SJSA1 (cell line): ENCODE measurements at regions not wholly inside any gene's neighbourhood (a gene's known extent, or its start where the extent isn't known, plus 50 kb on each side); places are given as distances from the start of the nearest gene placed in this dataset.

Experiments
- DNase-seq, 2 experiments: peaks; one replicate each; pipeline ENCODE4 v3.0.0-alpha.2; 2015 to 2020; ENCODE audit warnings: low spot score in 2 of 2, low read depth in 1 of 2
- H3K27ac ChIP-seq: fragments of 250-450 bp; sonication (Bioruptor Pico); 2 replicates; pipeline ENCODE4 v1.5.1; 2020; ENCODE audit warnings: mild to moderate bottlenecking, moderate library complexity
- H3K27me3 ChIP-seq: fragments of 250-450 bp; sonication (Bioruptor Pico); replicated peaks from 2 replicates; pipeline ENCODE4 v1.5.1; 2020; ENCODE audit warnings: mild to moderate bottlenecking, moderate library complexity
- H3K36me3 ChIP-seq: fragments of 250-450 bp; sonication (Bioruptor Pico); 2 replicates; pipeline ENCODE4 v1.5.1; 2020; ENCODE audit warnings: mild to moderate bottlenecking
- H3K4me1 ChIP-seq: fragments of 250-450 bp; sonication (Bioruptor Pico); replicated peaks from 2 replicates; pipeline ENCODE4 v1.6.1; 2021; ENCODE audit warnings: mild to moderate bottlenecking
- H3K4me3 ChIP-seq: fragments of 250-450 bp; sonication (Bioruptor Pico); 2 replicates; pipeline ENCODE4 v1.5.1; 2020; ENCODE audit warnings: mild to moderate bottlenecking
- H3K9me3 ChIP-seq: fragments of 250-450 bp; sonication (Bioruptor Pico); replicated peaks from 2 replicates; pipeline ENCODE4 v1.5.1; 2020; ENCODE audit warnings: mild to moderate bottlenecking

DNA sequence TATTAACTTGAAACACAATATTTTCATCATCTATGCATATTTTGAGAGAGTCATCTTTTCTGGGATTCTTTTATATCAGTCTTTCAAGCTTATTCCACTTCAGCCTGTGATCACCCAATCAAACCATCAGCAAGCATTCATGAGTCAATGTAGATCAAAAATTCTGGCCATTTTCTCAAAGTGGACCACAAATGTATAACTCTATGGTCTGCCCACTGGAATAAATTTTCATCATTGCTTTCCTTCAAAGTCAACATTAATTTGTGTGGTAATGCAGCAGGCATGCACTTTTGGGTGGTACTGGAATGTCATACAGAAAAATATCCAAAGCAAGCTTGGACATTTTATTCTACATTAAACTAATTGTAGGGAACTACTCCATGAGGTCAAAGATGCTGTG is 1013.0 kb downstream of the STIM2 start:
- DNase-seq: no peak
- Histone ChIP-seq H3K36me3 (no peaks in the 10 kb centered on the region), H3K4me1 (no peaks in the 10 kb centered on the region), H3K9me3 (no peaks in the 10 kb centered on the region), H3K27ac (no peak overlapping the region), H3K4me3 (no peak overlapping the region), H3K27me3 (no peaks in the 10 kb centered on the region)

DNA sequence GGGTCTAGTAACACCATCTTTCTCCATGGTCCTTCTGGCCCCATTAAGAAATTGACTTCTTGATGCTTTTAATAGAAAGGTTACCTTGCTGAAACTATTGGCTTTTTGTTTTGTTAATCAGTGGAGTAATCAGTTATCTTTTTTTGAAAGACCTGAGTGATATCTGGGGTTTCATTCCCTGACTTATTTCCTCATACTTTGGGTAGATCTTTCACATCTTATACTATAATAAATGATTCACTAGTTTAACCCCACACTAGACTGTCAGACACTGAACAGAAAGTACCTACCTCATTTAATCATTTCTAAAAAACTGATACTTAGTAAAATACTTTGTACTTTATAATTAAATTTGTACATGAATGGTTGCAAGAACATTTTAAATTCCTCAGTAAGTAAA is 1021.1 kb downstream of the STIM2 start:
- H3K36me3 ChIP-seq: no peaks in the 10 kb centered on the region
- no peaks in the 10 kb centered on the region for H3K4me1 ChIP-seq
- no peak overlapping the region for H3K4me3 ChIP-seq
- H3K27ac ChIP-seq: no peak overlapping the region
- H3K27me3 ChIP-seq: no peaks in the 10 kb centered on the region
- DNase-seq: no peak
- H3K9me3 ChIP-seq: no peaks in the 10 kb centered on the region

DNA sequence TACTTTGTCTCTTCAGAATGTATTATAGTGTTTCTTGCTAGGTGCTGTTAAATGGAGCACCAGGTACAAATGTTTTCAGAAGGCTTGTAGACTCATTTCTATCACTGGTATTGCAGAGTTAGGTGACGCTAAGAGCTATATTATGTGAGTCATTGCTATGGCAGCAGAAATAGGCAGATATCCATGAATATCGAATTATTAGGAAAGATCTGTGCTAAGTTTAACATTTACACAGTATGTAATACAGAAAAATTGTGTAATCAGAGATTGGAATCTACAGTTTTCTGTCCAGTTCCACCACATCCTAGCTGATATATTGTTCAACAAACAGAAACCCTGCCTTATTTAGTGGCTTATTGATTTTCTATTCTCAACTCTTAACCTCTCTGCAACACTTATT is 1025.5 kb downstream of the STIM2 start:
- DNase-seq: no peak
- no peaks in the 10 kb centered on the region for H3K4me1 ChIP-seq
- no peaks in the 10 kb centered on the region for H3K36me3 ChIP-seq
- no peak overlapping the region for H3K27ac ChIP-seq
- no peaks in the 10 kb centered on the region for H3K27me3 ChIP-seq
- H3K9me3 ChIP-seq: no peaks in the 10 kb centered on the region
- H3K4me3 ChIP-seq: no peak overlapping the region

DNA sequence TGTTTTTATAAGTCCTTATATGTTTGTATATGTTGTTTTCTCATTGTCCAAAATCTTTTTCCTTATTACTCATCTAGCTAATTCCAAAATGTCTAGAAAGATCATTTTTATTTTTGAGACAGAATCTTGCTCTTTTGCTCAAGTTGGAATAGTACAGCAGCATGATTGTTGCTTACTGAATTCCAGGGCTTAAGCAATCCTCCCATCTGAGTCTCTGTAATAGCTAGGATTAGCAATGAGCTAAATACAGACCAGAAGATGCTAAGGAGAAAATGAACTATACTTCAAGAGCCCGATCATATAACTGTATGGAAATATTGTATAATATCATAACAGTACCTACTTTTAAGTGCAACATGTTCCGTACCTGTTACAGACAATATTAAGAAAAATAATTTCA is 1027.0 kb downstream of the STIM2 start:
- H3K4me1 ChIP-seq: no peaks in the 10 kb centered on the region
- no peaks in the 10 kb centered on the region for H3K27me3 ChIP-seq
- no peaks in the 10 kb centered on the region for H3K9me3 ChIP-seq
- no peaks in the 10 kb centered on the region for H3K36me3 ChIP-seq
- H3K27ac ChIP-seq: no peak overlapping the region
- no peak overlapping the region for H3K4me3 ChIP-seq
- no peak for DNase-seq

- H3K4me3 ChIP-seq: no peak overlapping the region
- no peaks in the 10 kb centered on the region for H3K36me3 ChIP-seq
- no peaks in the 10 kb centered on the region for H3K9me3 ChIP-seq
- H3K27me3 ChIP-seq: no peaks in the 10 kb centered on the region
- DNase-seq: no peak
- H3K27ac ChIP-seq: no peak overlapping the region
- H3K4me1 ChIP-seq: no peaks in the 10 kb centered on the region
These were observed 1027.9 kb downstream of the STIM2 start for GRCh38 chr4:27888505-27888904.

DNA sequence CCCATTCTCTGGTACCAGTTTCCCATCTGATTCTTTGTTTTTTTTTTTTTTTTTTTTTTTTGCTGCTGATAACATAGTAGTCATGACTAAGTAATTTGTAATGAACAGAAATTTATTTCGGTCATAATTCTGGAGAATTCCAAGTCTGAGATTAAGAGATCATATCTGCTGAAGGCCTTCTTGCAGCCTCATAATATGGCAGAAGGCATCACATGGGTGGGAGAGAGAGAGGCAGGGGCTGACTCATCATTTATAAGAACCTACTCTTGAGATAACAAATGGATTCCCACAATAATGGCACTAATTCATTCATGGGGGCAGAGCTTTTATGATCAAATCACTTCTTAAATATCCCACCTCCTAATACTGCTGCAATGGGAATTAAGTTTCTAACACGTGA is 1034.3 kb downstream of the STIM2 start:
- Histone ChIP-seq H3K36me3 (no peaks in the 10 kb centered on the region), H3K9me3 (no peaks in the 10 kb centered on the region), H3K27ac (no peak overlapping the region), H3K4me1 (no peaks in the 10 kb centered on the region), H3K4me3 (no peak overlapping the region), H3K27me3 (no peaks in the 10 kb centered on the region)
- DNase-seq: no peak

DNA sequence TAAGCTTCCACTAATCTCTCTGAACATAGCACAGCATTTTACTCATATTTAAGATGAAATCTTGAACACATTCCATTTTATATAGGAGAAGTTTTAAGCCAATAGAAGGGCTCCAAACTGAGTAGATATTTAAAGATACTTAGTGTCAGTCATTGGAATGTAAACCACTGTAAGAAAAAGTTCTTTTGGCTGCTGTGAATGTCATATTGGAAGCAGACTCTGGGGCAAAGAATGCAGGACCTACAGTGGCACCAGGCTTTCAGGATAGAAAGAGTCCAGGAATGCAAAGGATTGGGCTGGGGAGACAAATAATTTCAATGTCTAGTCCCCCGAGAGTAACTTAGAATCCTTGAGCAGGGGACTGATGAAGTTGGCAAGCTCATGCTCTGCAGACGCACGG is 1047.7 kb downstream of the STIM2 start:
- DNase-seq: no peak
- no peaks in the 10 kb centered on the region for H3K36me3 ChIP-seq
- H3K4me3 ChIP-seq: no peak overlapping the region
- no peaks in the 10 kb centered on the region for H3K27me3 ChIP-seq
- no peaks in the 10 kb centered on the region for H3K9me3 ChIP-seq
- no peak overlapping the region for H3K27ac ChIP-seq
- H3K4me1 ChIP-seq: no peaks in the 10 kb centered on the region

DNA sequence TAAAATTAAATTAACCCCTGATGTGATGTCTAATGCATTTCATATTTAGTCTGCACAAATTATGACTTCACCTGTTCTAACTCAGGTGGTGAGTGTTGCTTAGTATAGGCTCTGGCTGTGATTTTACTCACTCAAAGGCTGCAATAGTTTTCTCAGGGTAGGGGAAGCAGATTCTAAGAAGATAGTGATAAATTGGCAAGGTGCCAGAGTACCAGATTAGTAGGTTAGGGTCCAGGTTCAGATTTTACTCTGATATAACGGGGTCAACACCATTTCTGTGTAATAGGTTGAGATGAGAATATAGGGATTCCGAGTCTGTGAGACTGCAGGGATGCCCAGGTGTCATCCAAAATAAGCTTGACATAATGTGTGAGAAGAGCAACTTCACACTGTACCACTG is 1049.6 kb downstream of the STIM2 start:
- no peaks in the 10 kb centered on the region for H3K9me3 ChIP-seq
- H3K27ac ChIP-seq: no peak overlapping the region
- no peak for DNase-seq

GRCh38 chr4:27911047-27911446 is 1050.4 kb downstream of the STIM2 start:
- Histone ChIP-seq H3K27me3 (no peaks in the 10 kb centered on the region), H3K36me3 (no peaks in the 10 kb centered on the region), H3K4me3 (no peak overlapping the region), H3K4me1 (no peaks in the 10 kb centered on the region), H3K27ac (no peak overlapping the region), H3K9me3 (no peaks in the 10 kb centered on the region)
- no peak for DNase-seq

More for the DNA sequence above, 1049.6 kb downstream of the STIM2 start:
- Histone ChIP-seq H3K4me3 (no peak overlapping the region), H3K27me3 (no peaks in the 10 kb centered on the region), H3K4me1 (no peaks in the 10 kb centered on the region), H3K36me3 (no peaks in the 10 kb centered on the region)

DNA sequence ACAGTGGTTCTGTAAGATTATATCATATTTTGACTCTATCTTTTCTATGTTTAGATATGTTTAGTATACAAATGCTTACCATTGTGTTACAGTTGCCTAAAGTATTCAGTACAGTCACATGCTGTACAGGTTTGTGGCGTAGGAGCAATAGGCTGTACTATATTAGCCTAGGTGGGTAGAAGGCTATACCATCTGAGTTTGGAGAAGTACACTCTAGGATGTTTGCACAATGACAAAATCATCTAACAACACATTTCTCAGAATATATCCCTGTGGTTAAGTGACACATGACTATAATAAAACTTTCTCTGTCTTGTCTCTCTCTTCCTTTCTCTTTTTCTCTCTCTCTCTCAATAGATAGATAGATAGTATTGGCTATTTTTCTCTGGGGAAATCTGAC is 1053.1 kb downstream of the STIM2 start:
- DNase-seq: no peak
- no peaks in the 10 kb centered on the region for H3K9me3 ChIP-seq
- no peak overlapping the region for H3K27ac ChIP-seq
- H3K4me3 ChIP-seq: no peak overlapping the region
- no peaks in the 10 kb centered on the region for H3K27me3 ChIP-seq
- H3K4me1 ChIP-seq: no peaks in the 10 kb centered on the region
- H3K36me3 ChIP-seq: no peaks in the 10 kb centered on the region

DNA sequence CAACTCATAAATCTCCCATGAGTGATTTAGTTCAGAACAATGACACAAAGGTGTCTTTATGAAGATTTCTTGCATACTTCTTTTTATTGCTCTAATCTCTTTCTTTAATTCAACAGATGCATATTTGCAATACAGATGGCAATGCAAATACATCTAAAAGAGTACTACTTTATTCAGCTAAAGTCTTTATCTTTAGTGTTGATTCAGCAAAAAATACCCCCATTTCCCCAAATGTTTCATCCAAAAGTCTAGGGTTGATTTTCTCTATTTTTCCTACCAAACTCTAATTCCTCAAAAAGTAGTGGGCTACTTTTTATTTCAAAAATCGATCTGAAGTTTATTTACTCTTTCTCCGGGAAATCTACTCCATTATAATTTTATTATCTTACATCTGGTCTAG is 1055.2 kb downstream of the STIM2 start:
- Histone ChIP-seq H3K27me3 (no peaks in the 10 kb centered on the region), H3K4me1 (no peaks in the 10 kb centered on the region), H3K9me3 (no peaks in the 10 kb centered on the region), H3K4me3 (no peak overlapping the region), H3K27ac (no peak overlapping the region), H3K36me3 (no peaks in the 10 kb centered on the region)
- no peak for DNase-seq

- H3K9me3 ChIP-seq: no peaks in the 10 kb centered on the region
- no peak for DNase-seq
These were observed 1056.0 kb downstream of the STIM2 start for GRCh38 chr4:27916452-27917184.

DNA sequence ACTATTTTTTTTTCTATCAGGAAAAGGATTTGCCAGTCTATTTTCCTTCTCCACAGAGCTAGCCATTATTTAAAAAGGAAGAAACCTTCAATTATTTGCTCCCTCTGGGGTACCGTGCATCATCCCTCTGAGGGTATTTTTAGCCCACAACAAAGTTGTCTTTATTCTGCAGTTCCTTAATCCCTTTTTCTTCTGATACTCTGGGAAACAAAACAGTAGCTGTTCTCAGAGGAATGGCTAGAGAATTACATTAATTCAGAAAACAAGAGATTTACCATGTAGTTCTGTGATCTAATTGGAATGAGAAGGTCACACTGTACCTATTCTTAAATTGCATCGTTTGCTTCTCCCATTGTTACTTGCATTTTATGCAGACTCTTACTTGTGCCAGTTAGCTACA is 1056.7 kb downstream of the STIM2 start:
- Histone ChIP-seq H3K4me3 (no peak overlapping the region), H3K27ac (no peak overlapping the region), H3K4me1 (no peaks in the 10 kb centered on the region), H3K27me3 (no peaks in the 10 kb centered on the region), H3K36me3 (no peaks in the 10 kb centered on the region), H3K9me3 (no peaks in the 10 kb centered on the region)
- DNase-seq: no peak

More at GRCh38 chr4:27916452-27917184, 1056.0 kb downstream of the STIM2 start:
- H3K4me3 ChIP-seq: no peak overlapping the region
- H3K36me3 ChIP-seq: no peaks in the 10 kb centered on the region
- no peaks in the 10 kb centered on the region for H3K27me3 ChIP-seq
- no peak overlapping the region for H3K27ac ChIP-seq
- H3K4me1 ChIP-seq: no peaks in the 10 kb centered on the region

DNA sequence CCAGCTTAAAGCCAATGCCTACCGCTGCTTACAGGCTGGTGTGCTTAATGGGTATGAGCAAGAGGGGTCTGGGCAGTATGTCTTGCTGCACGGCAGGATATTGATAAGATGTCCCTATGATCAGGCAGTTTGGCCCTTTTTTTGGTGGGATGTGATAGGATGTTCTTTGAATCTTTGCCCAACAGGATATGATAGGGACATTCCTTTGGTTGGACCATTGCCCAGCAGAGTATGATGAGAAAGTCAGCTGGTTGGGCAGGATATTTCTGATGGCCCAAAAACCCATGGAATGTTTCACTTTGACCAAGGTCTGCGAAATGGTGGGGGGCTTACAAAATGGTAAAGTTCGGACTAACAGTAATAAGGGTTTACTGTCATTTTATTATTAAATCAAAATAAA is 1060.6 kb downstream of the STIM2 start:
- no peak for DNase-seq
- Histone ChIP-seq H3K27ac (no peak overlapping the region), H3K9me3 (no peaks in the 10 kb centered on the region), H3K36me3 (no peaks in the 10 kb centered on the region), H3K4me1 (no peaks in the 10 kb centered on the region), H3K4me3 (no peak overlapping the region), H3K27me3 (no peaks in the 10 kb centered on the region)
